Endothelial cell of umbilical vein (primary cell): ENCODE measurements at regions not wholly inside any gene's neighbourhood (a gene's known extent, or its start where the extent isn't known, plus 50 kb on each side); places are given as distances from the start of the nearest gene placed in this dataset.

Experiments
- BruUV-seq: library from RNA; stranded (reverse); fragments of 400-500 nt; replicated peaks from 2 replicates; lab custom pipeline; 2021; lab: Mats Ljungman, UMichigan
- CTCF ChIA-PET: fragments of 300-600, 350-600 bp; sonication (Branson Sonifier 250); formaldehyde crosslinking; loops from one replicate; lab custom pipeline; 2021; ENCODE audit warnings: antibody characterized with exemption, inconsistent platforms; lab: Charles Lee
- POLR2A ChIA-PET: fragments of 300-600, 350-600 bp; sonication (Branson Sonifier 250); formaldehyde crosslinking; loops from one replicate; lab custom pipeline; 2021; ENCODE audit warnings: antibody characterized with exemption, inconsistent platforms; lab: Charles Lee
- DNase-seq: peaks from one replicate; pipeline ENCODE4 v3.0.0-alpha.2; 2011; ENCODE audit warnings: low read depth, low spot score
- FAIRE-seq: peaks from 2 replicates; lab custom pipeline; 2011; peaks lifted over from hg19 to GRCh38; lab: Jason Lieb, UNC
- H2AFZ ChIP-seq: 2 replicates; pipeline ENCODE4 v1.6.0; 2012; ENCODE audit warnings: low read depth, low read length, control low read depth, inconsistent platforms
- H3K27ac ChIP-seq: 2 replicates; pipeline ENCODE4 v1.5.1; 2011; ENCODE audit warnings: low read depth, mild to moderate bottlenecking, control low read depth, low read length, moderate library complexity; ENCODE audit not compliant: insufficient read depth
- H3K27me3 ChIP-seq, 2 experiments: 2 replicates each; pipeline versions ENCODE4 v1.6.0 to v1.6.1; 2011; ENCODE audit warnings: low read length in 2 of 2, mixed read lengths in 1 of 2; ENCODE audit not compliant: control insufficient read depth in 2 of 2, insufficient read depth in 2 of 2
- H3K36me3 ChIP-seq, 2 experiments: 2 replicates in 1 of 2; 3 replicates in 1 of 2; pipeline ENCODE4 v1.5.1; 2011; ENCODE audit warnings: low read length in 2 of 2, mild to moderate bottlenecking in 1 of 2, moderate library complexity in 1 of 2; ENCODE audit not compliant: control insufficient read depth in 2 of 2, insufficient read depth in 2 of 2; ENCODE audit errors: extremely low read depth in 1 of 2
- H3K4me1 ChIP-seq: 3 replicates; pipeline ENCODE4 v1.5.1; 2011; ENCODE audit warnings: mild to moderate bottlenecking, low read length; ENCODE audit not compliant: control insufficient read depth, insufficient read depth; ENCODE audit errors: extremely low read depth
- H3K4me2 ChIP-seq: 2 replicates; pipeline ENCODE4 v1.6.1; 2011; ENCODE audit warnings: low read length, control low read depth, mixed read lengths; ENCODE audit not compliant: insufficient read depth
- H3K4me3 ChIP-seq, 3 experiments: fragments of 200-600 bp in 1 of 3; sonication (generic), shearing (Covaris generic) in 1 of 3; replicated peaks in 1 of 3; 2 replicates each; pipeline ENCODE4 v1.5.1; 2011 to 2016; ENCODE audit warnings: control low read depth in 3 of 3, low read length in 3 of 3, mild to moderate bottlenecking in 2 of 3, inconsistent platforms in 1 of 3, low read depth in 1 of 3, moderate library complexity in 1 of 3; ENCODE audit not compliant: insufficient read depth in 1 of 3
- H3K79me2 ChIP-seq: 2 replicates; pipeline ENCODE4 v1.6.0; 2012; ENCODE audit warnings: low read length, inconsistent platforms; ENCODE audit not compliant: control insufficient read depth, insufficient read depth
- H3K9ac ChIP-seq: replicated peaks from 2 replicates; pipeline ENCODE3; 2011; ENCODE audit warnings: low read length, control low read depth; ENCODE audit not compliant: insufficient read depth; ENCODE audit errors: extremely low read depth
- H3K9me1 ChIP-seq: replicated peaks from 3 replicates; pipeline ENCODE4 v1.6.0; 2011; ENCODE audit warnings: mild to moderate bottlenecking, low read length; ENCODE audit not compliant: control insufficient read depth, insufficient read depth; ENCODE audit errors: extremely low read depth
- H3K9me3 ChIP-seq: replicated peaks from 2 replicates; pipeline ENCODE4 v1.5.1; 2012; ENCODE audit warnings: low read length, inconsistent platforms; ENCODE audit not compliant: control insufficient read depth, insufficient read depth
- H4K20me1 ChIP-seq: replicated peaks from 2 replicates; pipeline ENCODE3; 2011; ENCODE audit warnings: mild to moderate bottlenecking, low read length; ENCODE audit not compliant: control insufficient read depth, insufficient read depth; ENCODE audit errors: extremely low read depth
- EZH2 ChIP-seq: IDR thresholded peaks from 2 replicates; pipeline ENCODE4 v1.6.1; 2012; ENCODE audit warnings: borderline replicate concordance, low read depth, mild to moderate bottlenecking, moderate library complexity, low read length, inconsistent platforms; ENCODE audit not compliant: severe bottlenecking
- FOS ChIP-seq: IDR thresholded peaks from 2 replicates; pipeline ENCODE4 v1.6.1; 2011; ENCODE audit warnings: mild to moderate bottlenecking, low read length, moderate library complexity, borderline replicate concordance; ENCODE audit not compliant: insufficient read depth
- GATA2 ChIP-seq: IDR thresholded peaks from 2 replicates; pipeline ENCODE4 v1.7.0; 2011; ENCODE audit warnings: low read depth, mild to moderate bottlenecking, moderate library complexity, mixed read lengths, low read length; ENCODE audit not compliant: insufficient read length, insufficient read depth
- JUN ChIP-seq: IDR thresholded peaks from 2 replicates; pipeline ENCODE4 v1.6.1; 2011; ENCODE audit warnings: borderline replicate concordance, low read depth; ENCODE audit not compliant: insufficient read length, insufficient read depth
- MYC ChIP-seq: IDR thresholded peaks from one replicate; pipeline ENCODE4 v1.6.1; 2011; ENCODE audit warnings: mild to moderate bottlenecking, low read depth, low read length
- POLR2A ChIP-seq: IDR thresholded peaks from 2 replicates; pipeline ENCODE4 v1.6.1; 2012; ENCODE audit warnings: low read depth, mild to moderate bottlenecking, control low read depth, low read length
- POLR2AphosphoS5 ChIP-seq: IDR thresholded peaks from 2 replicates; pipeline ENCODE4 v1.6.1; 2012; ENCODE audit warnings: low read depth, mild to moderate bottlenecking, control low read depth, low read length, moderate library complexity; ENCODE audit not compliant: insufficient read depth
- dilution Hi-C: fragments of 300-500 bp; cut with MboI; formaldehyde crosslinking; loops from one replicate; pipeline ENCODE4 v1.15.0; 2019; ENCODE audit warnings: low sequenced_read_pairs; ENCODE audit not compliant: extremely low pct_ligation_motif_present
- intact Hi-C: fragments of 100-400 bp; cut with micrococcal nuclease; formaldehyde crosslinking; loops from one replicate; pipeline ENCODE4 v1.10.0; 2022
- TF ChIP-seq, protein P1 (sequence below): IDR thresholded peaks from 2 replicates; pipeline ENCODE4 v1.6.1; 2011; ENCODE audit not compliant: insufficient read depth, insufficient read length
- TF ChIP-seq, protein P2 (sequence below), 2 donors: IDR thresholded peaks; 1 replicate in 1 of 2; 2 replicates in 1 of 2; pipeline ENCODE4 v1.5.1; 2011; ENCODE audit warnings: low read length in 2 of 2, mild to moderate bottlenecking in 2 of 2, moderate library complexity in 2 of 2, control low read depth in 1 of 2, inconsistent platforms in 1 of 2, low read depth in 1 of 2; ENCODE audit not compliant: insufficient read depth in 1 of 2; ENCODE audit errors: extremely low read depth in 1 of 2

DNA sequence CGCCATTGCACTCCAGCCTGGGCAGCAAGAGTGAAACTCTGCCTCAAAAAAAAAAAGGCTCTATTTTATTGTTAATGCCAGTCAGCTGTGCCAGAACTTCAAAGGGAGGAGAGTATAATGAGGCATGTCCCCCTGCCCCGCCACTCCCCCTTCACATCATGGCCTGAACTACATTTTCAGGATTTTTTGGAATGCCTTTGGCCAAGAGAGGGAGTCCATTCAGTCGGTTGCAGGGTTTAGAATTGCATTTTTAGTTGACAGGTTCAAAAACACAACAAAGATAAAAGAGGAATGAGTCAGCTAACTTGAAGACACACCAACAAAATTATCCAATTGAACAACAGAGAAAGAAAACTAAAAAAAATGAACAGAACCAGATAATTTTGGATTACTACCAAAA is 59.1 kb downstream of the CEP43 start:
- POLR2A ChIA-PET, result no interaction called here
- dilution Hi-C loops, result no loop called here

More for the DNA sequence above, 59.1 kb downstream of the CEP43 start:
- no peaks in the 10 kb centered on the region for H3K79me2 ChIP-seq
- no peak overlapping the region for H3K27ac ChIP-seq
- H3K9me1 ChIP-seq, result no peaks in the 10 kb centered on the region
- no TSS peak for BruUV-seq
- H3K9me3 ChIP-seq, result no peaks in the 10 kb centered on the region
- TF ChIP-seq FOS (no peak), MYC (no peak), EZH2 (no peak), POLR2AphosphoS5 (no peak), POLR2A (no peak), GATA2 (no peak), JUN (no peak)
- TF ChIP-seq, protein P1, sequence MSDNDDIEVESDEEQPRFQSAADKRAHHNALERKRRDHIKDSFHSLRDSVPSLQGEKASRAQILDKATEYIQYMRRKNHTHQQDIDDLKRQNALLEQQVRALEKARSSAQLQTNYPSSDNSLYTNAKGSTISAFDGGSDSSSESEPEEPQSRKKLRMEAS, result no peak
- TF ChIP-seq, protein P2, sequence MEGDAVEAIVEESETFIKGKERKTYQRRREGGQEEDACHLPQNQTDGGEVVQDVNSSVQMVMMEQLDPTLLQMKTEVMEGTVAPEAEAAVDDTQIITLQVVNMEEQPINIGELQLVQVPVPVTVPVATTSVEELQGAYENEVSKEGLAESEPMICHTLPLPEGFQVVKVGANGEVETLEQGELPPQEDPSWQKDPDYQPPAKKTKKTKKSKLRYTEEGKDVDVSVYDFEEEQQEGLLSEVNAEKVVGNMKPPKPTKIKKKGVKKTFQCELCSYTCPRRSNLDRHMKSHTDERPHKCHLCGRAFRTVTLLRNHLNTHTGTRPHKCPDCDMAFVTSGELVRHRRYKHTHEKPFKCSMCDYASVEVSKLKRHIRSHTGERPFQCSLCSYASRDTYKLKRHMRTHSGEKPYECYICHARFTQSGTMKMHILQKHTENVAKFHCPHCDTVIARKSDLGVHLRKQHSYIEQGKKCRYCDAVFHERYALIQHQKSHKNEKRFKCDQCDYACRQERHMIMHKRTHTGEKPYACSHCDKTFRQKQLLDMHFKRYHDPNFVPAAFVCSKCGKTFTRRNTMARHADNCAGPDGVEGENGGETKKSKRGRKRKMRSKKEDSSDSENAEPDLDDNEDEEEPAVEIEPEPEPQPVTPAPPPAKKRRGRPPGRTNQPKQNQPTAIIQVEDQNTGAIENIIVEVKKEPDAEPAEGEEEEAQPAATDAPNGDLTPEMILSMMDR (IDR thresholded peaks at IDR 0.05; ENCODE audit: extremely low read depth in 1 of 2, insufficient read depth in 1 of 2, low read depth in 1 of 2, low read length in 2 of 2), result no peak
- intact Hi-C loops, result no loop called here
- DNase-seq, result no peak
- no peaks in the 10 kb centered on the region for H3K36me3 ChIP-seq
- CTCF ChIA-PET, result no interaction called here
- no peak overlapping the region for H3K4me3 ChIP-seq
- FAIRE-seq, result no peak
- H3K4me1 ChIP-seq, result no peaks in the 10 kb centered on the region
- H3K9ac ChIP-seq, result no peak overlapping the region
- H3K4me2 ChIP-seq, result no peak overlapping the region
- peaks cover 0 to 3% of the 10 kb centered on the region in 2 experiments for H3K27me3 ChIP-seq
- H2AFZ ChIP-seq, result no peak overlapping the region
- no peaks in the 10 kb centered on the region for H4K20me1 ChIP-seq
